ENCODE measurements at regions not wholly inside any gene's neighbourhood (a gene's known extent, or its start where the extent isn't known, plus 50 kb on each side); places are given as distances from the start of the nearest gene placed in this dataset.

DNA sequence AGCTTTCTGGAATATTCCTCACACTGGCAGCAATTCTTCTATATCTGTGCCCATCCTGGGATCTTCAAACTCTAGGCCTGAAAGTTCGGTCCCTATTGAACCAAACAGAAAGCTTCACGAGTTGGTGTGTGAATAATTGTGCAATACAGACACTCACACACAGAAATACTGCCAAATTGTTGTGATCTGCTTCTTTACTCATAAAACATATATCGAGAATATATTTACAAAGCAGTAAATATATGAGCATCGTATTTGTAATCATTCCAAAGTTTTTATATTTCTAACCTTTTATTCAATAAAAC is 56.6 kb upstream of the BEX4 start:
- H3K27ac ChIP-seq, result no peak overlapping the region
- intact Hi-C loops (cut with DNase I), result no loop called here
- H3K4me1 ChIP-seq, result no peaks in the 10 kb centered on the region
- DNase-seq, result no peak
- no peak for ATAC-seq
- no peaks in the 10 kb centered on the region for H3K9me3 ChIP-seq
- H3K4me3 ChIP-seq, result no peak overlapping the region
- H3K27me3 ChIP-seq, result no peaks in the 10 kb centered on the region
- TF ChIP-seq, protein P1, sequence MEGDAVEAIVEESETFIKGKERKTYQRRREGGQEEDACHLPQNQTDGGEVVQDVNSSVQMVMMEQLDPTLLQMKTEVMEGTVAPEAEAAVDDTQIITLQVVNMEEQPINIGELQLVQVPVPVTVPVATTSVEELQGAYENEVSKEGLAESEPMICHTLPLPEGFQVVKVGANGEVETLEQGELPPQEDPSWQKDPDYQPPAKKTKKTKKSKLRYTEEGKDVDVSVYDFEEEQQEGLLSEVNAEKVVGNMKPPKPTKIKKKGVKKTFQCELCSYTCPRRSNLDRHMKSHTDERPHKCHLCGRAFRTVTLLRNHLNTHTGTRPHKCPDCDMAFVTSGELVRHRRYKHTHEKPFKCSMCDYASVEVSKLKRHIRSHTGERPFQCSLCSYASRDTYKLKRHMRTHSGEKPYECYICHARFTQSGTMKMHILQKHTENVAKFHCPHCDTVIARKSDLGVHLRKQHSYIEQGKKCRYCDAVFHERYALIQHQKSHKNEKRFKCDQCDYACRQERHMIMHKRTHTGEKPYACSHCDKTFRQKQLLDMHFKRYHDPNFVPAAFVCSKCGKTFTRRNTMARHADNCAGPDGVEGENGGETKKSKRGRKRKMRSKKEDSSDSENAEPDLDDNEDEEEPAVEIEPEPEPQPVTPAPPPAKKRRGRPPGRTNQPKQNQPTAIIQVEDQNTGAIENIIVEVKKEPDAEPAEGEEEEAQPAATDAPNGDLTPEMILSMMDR (IDR thresholded peaks at IDR 0.05), result no peak
- H3K36me3 ChIP-seq, result no peaks in the 10 kb centered on the region

DNA sequence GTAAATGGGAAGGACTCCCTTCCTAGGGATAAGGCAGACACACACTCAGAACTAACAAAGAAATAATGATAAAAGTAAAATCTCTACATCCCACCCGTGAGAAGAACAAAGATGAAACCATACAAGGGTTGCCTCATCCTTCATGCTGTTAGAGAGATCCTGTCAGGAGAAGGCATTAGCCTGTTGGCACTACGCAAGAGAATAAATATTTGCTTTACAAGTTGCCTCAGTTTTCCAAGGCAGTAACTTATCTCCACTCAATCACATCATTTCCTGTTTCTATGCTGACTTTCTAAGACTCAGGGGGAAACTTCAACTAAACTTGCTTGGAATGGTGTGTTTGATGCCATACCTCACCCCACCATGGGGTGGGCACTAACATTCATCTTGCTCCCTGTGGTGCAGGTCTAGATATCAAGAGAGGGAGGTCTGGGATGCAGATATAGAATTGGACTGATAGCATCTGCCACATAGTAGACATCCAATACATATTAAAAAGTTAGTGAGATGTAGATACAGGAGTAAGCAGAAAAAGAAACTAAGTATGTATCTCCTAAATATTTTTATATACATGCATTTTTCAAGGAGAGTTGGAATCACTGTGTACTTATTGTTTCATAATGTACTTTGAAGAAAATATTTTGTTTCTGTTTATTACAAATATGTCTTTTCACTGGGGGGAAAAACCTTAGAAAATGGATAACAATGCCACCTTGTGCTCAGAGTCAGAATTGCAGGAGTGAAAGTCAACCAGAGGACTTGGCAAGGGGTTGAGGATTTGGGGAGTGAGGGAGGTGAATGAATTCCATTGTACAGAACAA is 57.2 kb upstream of the BEX4 start:
- Histone ChIP-seq H3K4me3 (no peak overlapping the region), H3K27ac (no peak overlapping the region), H3K4me1 (no peaks in the 10 kb centered on the region), H3K27me3 (no peaks in the 10 kb centered on the region), H3K36me3 (no peaks in the 10 kb centered on the region), H3K9me3 (no peaks in the 10 kb centered on the region)
- TF ChIP-seq, protein P1 (IDR thresholded peaks at IDR 0.05), result peak; percentile 58
- ATAC-seq, result peak; percentile 55
- intact Hi-C loops (cut with DNase I), result no loop called here
- no peak for DNase-seq

DNA sequence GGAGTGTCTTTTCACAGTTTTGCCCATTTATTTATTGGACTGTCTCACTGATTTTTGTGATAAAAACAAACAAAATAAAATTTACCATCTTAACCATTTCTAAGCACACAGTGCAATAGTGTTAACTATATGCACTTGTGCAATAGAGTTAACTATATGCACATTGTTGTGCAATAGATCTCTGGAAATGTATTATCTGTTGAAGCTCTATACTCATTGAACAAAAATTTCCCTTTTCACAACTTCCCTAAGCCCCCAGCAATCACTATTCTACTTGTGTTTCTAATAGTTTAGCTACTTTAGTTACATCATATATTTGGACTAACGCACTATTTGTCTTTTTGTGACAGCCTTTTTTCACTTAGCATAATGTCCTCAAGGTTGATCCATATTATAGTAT is 59.7 kb upstream of the BEX4 start:
- TF ChIP-seq, protein P1 (IDR thresholded peaks at IDR 0.05), result no peak
- Histone ChIP-seq H3K27me3 (no peaks in the 10 kb centered on the region), H3K4me1 (no peaks in the 10 kb centered on the region), H3K4me3 (no peak overlapping the region), H3K36me3 (no peaks in the 10 kb centered on the region), H3K9me3 (no peaks in the 10 kb centered on the region), H3K27ac (no peak overlapping the region)
- DNase-seq (no peak), ATAC-seq (no peak)
- intact Hi-C loops (cut with DNase I), result no loop called here

DNA sequence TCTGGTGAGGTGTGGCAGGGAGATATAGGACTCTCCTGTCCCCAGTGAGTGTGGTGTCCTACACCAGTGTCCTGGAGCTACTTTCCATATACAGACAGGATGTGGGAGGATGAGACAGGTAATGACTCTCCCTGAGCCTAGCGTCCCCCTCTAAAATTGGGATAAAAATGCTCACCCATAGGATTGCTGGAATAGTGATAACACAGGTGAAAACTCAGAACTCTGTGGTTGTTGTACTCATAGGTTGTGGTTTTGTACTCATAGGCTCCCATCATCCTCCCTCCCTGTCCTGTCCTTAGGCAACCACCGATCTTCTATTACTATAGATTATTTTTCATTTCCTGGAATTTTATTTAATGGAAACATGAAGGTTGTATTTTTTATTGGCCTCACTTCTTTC is 60.7 kb upstream of the NXF3 start:
- DNase-seq, result no peak
- Histone ChIP-seq H3K27me3 (no peaks in the 10 kb centered on the region), H3K36me3 (no peaks in the 10 kb centered on the region), H3K4me1 (no peaks in the 10 kb centered on the region), H3K4me3 (no peak overlapping the region), H3K27ac (no peak overlapping the region), H3K9me3 (no peaks in the 10 kb centered on the region)
- intact Hi-C loops (cut with DNase I), result no loop called here
- no peak for ATAC-seq
- TF ChIP-seq, protein P1 (IDR thresholded peaks at IDR 0.05), result no peak

DNA sequence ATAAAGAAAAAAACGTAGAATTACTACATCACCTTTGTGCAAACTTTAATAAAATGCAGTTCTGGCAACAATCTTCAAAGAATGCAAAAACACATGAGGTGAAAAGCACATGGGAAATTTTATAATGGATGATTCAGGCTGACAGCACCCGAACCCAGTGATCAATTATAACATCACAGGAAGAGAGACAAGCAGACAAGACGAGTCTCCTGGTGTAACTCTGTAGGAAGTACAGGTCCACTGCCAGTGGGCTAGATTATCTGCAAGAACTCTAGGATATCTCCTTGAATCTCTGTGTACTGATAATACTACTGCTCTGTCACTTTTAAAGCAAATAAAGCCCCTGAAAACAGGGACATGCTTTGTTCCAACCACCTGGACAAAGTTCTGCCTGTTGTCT is 58.9 kb upstream of the NXF3 start:
- Histone ChIP-seq H3K4me3 (no peak overlapping the region), H3K9me3 (no peaks in the 10 kb centered on the region), H3K36me3 (no peaks in the 10 kb centered on the region), H3K27me3 (no peaks in the 10 kb centered on the region), H3K27ac (no peak overlapping the region), H3K4me1 (no peaks in the 10 kb centered on the region)
- TF ChIP-seq, protein P1 (IDR thresholded peaks at IDR 0.05), result no peak
- intact Hi-C loops (cut with DNase I), result no loop called here
- no peak for DNase-seq
- no peak for ATAC-seq

DNA sequence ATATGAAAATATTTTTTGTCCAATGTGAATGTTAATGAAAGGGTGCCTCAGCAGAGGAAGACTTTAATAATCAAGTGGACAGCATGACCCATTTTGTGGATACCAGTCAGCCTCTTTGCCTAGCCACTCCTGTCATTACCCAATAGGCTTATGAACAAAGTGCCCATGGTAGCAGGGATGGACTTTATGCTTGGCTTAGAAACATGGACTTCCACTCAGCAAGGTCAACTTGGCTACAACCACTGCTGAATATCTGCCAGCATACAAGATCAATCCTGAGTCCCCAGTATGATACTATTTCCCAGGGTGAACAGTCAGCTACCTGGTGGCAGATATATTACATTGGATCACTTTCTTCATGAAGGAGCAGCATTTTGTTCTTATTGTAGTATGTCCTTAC is 56.7 kb upstream of the NXF3 start:
- H3K36me3 ChIP-seq, result no peaks in the 10 kb centered on the region
- ATAC-seq, result no peak

More for the DNA sequence above, 56.7 kb upstream of the NXF3 start:
- intact Hi-C loops (cut with DNase I), result no loop called here
- Histone ChIP-seq H3K27me3 (no peaks in the 10 kb centered on the region), H3K4me3 (no peak overlapping the region), H3K9me3 (no peaks in the 10 kb centered on the region), H3K27ac (no peak overlapping the region), H3K4me1 (no peaks in the 10 kb centered on the region)
- TF ChIP-seq, protein P1 (IDR thresholded peaks at IDR 0.05), result no peak
- DNase-seq, result no peak

Measured in upper lobe of right lung (tissue), 1 donor.